ENCODE measurements at regions not wholly inside any gene's neighbourhood (a gene's known extent, or its start where the extent isn't known, plus 50 kb on each side); places are given as distances from the start of the nearest gene placed in this dataset.

- 76 to 81% methylated on average over 10 of the region's 10 CpGs for WGBS, 2 donors
- H3K36me3 ChIP-seq, result no peaks in the 10 kb centered on the region
- H3K27ac ChIP-seq, result no peak overlapping the region
- TF ChIP-seq CTCF (IDR thresholded peaks at IDR 0.05), result no peak
- no peak for TF ChIP-seq POLR2A (IDR thresholded peaks at IDR 0.05)
- intact Hi-C loops (cut with DNase I), result no loop called here
- H3K27me3 ChIP-seq, result no peaks in the 10 kb centered on the region
- no peaks in the 10 kb centered on the region for H3K4me1 ChIP-seq
- no peak for DNase-seq
- H3K9me3 ChIP-seq, result no peaks in the 10 kb centered on the region
- H3K4me3 ChIP-seq (replicated peaks in 1 of 3), result no peak overlapping the region
Observed at GRCh38 chr6:167651318-167652041, 175.2 kb upstream of the AFDN start.

- no peaks in the 10 kb centered on the region for H3K27me3 ChIP-seq
- DNase-seq, result no peak
- no peaks in the 10 kb centered on the region for H3K9me3 ChIP-seq
- 82 to 84% methylated on average over 23 of the region's 23 CpGs for WGBS, 2 donors
- H3K27ac ChIP-seq, result no peak overlapping the region
- H3K4me3 ChIP-seq (replicated peaks in 1 of 3), result no peak overlapping the region
- H3K36me3 ChIP-seq, result no peaks in the 10 kb centered on the region
- TF ChIP-seq POLR2A (IDR thresholded peaks at IDR 0.05), result no peak
- no peak for TF ChIP-seq CTCF (IDR thresholded peaks at IDR 0.05)
- H3K4me1 ChIP-seq, result no peaks in the 10 kb centered on the region
- intact Hi-C loops (cut with DNase I), result no loop called here
Observed at GRCh38 chr6:167652042-167652700, 174.5 kb upstream of the AFDN start.

GRCh38 chr6:167652701-167653095 is 174.0 kb upstream of the AFDN start:
- H3K4me3 ChIP-seq (replicated peaks in 1 of 3), result no peak overlapping the region
- DNase-seq, result no peak
- intact Hi-C loops (cut with DNase I), result no loop called here
- H3K9me3 ChIP-seq, result no peaks in the 10 kb centered on the region
- no peak overlapping the region for H3K27ac ChIP-seq
- no peaks in the 10 kb centered on the region for H3K4me1 ChIP-seq
- no peak for TF ChIP-seq POLR2A (IDR thresholded peaks at IDR 0.05)
- TF ChIP-seq CTCF (IDR thresholded peaks at IDR 0.05), result no peak
- H3K27me3 ChIP-seq, result no peaks in the 10 kb centered on the region
- H3K36me3 ChIP-seq, result no peaks in the 10 kb centered on the region
- 50 to 52% methylated on average over 13 of the region's 13 CpGs for WGBS, 2 donors

- intact Hi-C loops (cut with DNase I), result no loop called here
- Histone ChIP-seq H3K27ac (no peak overlapping the region), H3K36me3 (no peaks in the 10 kb centered on the region), H3K27me3 (no peaks in the 10 kb centered on the region), H3K4me1 (no peaks in the 10 kb centered on the region), H3K4me3 (replicated peaks in 1 of 3) (no peak overlapping the region), H3K9me3 (no peaks in the 10 kb centered on the region)
- no peak for DNase-seq
- WGBS, 2 donors, result 90 to 94% methylated on average over 23 of the region's 23 CpGs
- TF ChIP-seq CTCF (IDR thresholded peaks at IDR 0.05), result no peak
- no peak for TF ChIP-seq POLR2A (IDR thresholded peaks at IDR 0.05)
Observed at GRCh38 chr6:167653561-167653960, 173.2 kb upstream of the AFDN start.

GRCh38 chr6:167654389-167654788 is 172.3 kb upstream of the AFDN start:
- Histone ChIP-seq H3K4me3 (replicated peaks in 1 of 3) (no peak overlapping the region), H3K27me3 (no peaks in the 10 kb centered on the region), H3K36me3 (no peaks in the 10 kb centered on the region), H3K4me1 (no peaks in the 10 kb centered on the region), H3K9me3 (no peaks in the 10 kb centered on the region), H3K27ac (no peak overlapping the region)
- intact Hi-C loops (cut with DNase I), result no loop called here
- 93% methylated on average over 4 of the region's 4 CpGs for WGBS, 2 donors
- TF ChIP-seq POLR2A (IDR thresholded peaks at IDR 0.05) (no peak), CTCF (IDR thresholded peaks at IDR 0.05) (no peak)
- no peak for DNase-seq

Data from thyroid gland (tissue), 4 donors.